ENCODE measurements at regions not wholly inside any gene's neighbourhood (a gene's known extent, or its start where the extent isn't known, plus 50 kb on each side); places are given as distances from the start of the nearest gene placed in this dataset.

- TF ChIP-seq POLR2A (IDR thresholded peaks at IDR 0.05) = no peak
- TF ChIP-seq CTCF (IDR thresholded peaks at IDR 0.05) = no peak
Measured at GRCh38 chr19:28449803-28450202, 763.1 kb downstream of the UQCRFS1 start.
